ENCODE measurements at regions not wholly inside any gene's neighbourhood (a gene's known extent, or its start where the extent isn't known, plus 50 kb on each side); places are given as distances from the start of the nearest gene placed in this dataset.
A peak's percentile ranks its signal among the peaks of the same experiment; 100 is the strongest.
"Not testable (repeated sequence)": the region's sequence is repeated elsewhere in the genome, so short reads cannot be mapped to it uniquely, and the experiment has no call there.

- no peak for DNase-seq
Observed at GRCh38 chr2:124967325-124967724, 942.2 kb downstream of the CNTNAP5 start.

GRCh38 chr2:124970030-124970429 is 944.9 kb downstream of the CNTNAP5 start:
- no peak for DNase-seq

GRCh38 chr2:124973396-124973795 is 948.3 kb downstream of the CNTNAP5 start:
- DNase-seq: no peak

GRCh38 chr2:124975224-124975623 is 950.1 kb downstream of the CNTNAP5 start:
- DNase-seq: no peak

GRCh38 chr2:124975648-124976047 is 950.6 kb downstream of the CNTNAP5 start:
- no peak for DNase-seq

- no peak for DNase-seq
Observed at GRCh38 chr2:124978597-124978996, 953.5 kb downstream of the CNTNAP5 start.

- no peak for DNase-seq
Observed at GRCh38 chr2:124983595-124983994, 958.5 kb downstream of the CNTNAP5 start.

- no peak for DNase-seq
Observed at GRCh38 chr2:124985270-124985669, 960.2 kb downstream of the CNTNAP5 start.

- no peak for DNase-seq
Observed at GRCh38 chr2:124986136-124986535, 961.0 kb downstream of the CNTNAP5 start.

GRCh38 chr2:124986870-124987269 is 961.8 kb downstream of the CNTNAP5 start:
- not testable (repeated sequence) for DNase-seq

GRCh38 chr2:124987436-124987835 is 962.3 kb downstream of the CNTNAP5 start:
- DNase-seq: peak; percentile 6

GRCh38 chr2:124988111-124988510 is 963.0 kb downstream of the CNTNAP5 start:
- DNase-seq: no peak

GRCh38 chr2:124988794-124989193 is 963.7 kb downstream of the CNTNAP5 start:
- DNase-seq: no peak

- no peak for DNase-seq
Observed at GRCh38 chr2:124993809-124994208, 968.7 kb downstream of the CNTNAP5 start.

GRCh38 chr2:124995185-124995912 is 970.3 kb downstream of the CNTNAP5 start:
- no peak for DNase-seq

- DNase-seq: no peak
Observed at GRCh38 chr2:124996406-124996805, 971.3 kb downstream of the CNTNAP5 start.

GRCh38 chr2:124999906-125000305 is 974.8 kb downstream of the CNTNAP5 start:
- DNase-seq: no peak

- no peak for DNase-seq
Observed at GRCh38 chr2:125004106-125004800, 979.2 kb downstream of the CNTNAP5 start.

GRCh38 chr2:125006676-125007075 is 981.6 kb downstream of the CNTNAP5 start:
- DNase-seq: no peak

- DNase-seq: not testable (repeated sequence)
Observed at GRCh38 chr2:125028721-125029120, 1003.6 kb downstream of the CNTNAP5 start.

GRCh38 chr2:125033871-125034270 is 1008.8 kb downstream of the CNTNAP5 start:
- DNase-seq: no peak

- DNase-seq: no peak
Observed at GRCh38 chr2:125037135-125037653, 1012.1 kb downstream of the CNTNAP5 start.

- DNase-seq: no peak
Observed at GRCh38 chr2:125041846-125042245, 1016.8 kb downstream of the CNTNAP5 start.

GRCh38 chr2:125042727-125043126 is 1017.6 kb downstream of the CNTNAP5 start:
- DNase-seq: no peak
